ENCODE measurements at regions not wholly inside any gene's neighbourhood (a gene's known extent, or its start where the extent isn't known, plus 50 kb on each side); places are given as distances from the start of the nearest gene placed in this dataset.

GRCh38 chr2:2590141-2590540 is 259.1 kb upstream of the MYT1L start:
- Mint-ChIP-seq H3K4me3 (ENCODE audit: unreplicated experiment) (no peak overlapping the region), H3K27me3 (ENCODE audit: insufficient read depth, unreplicated experiment) (no peaks in the 10 kb centered on the region), H3K9me3 (ENCODE audit: unreplicated experiment) (peaks cover 15% of the 10 kb centered on the region), H3K4me1 (ENCODE audit: insufficient read depth, unreplicated experiment) (no peaks in the 10 kb centered on the region), H3K36me3 (ENCODE audit: insufficient read depth, unreplicated experiment) (no peaks in the 10 kb centered on the region), H3K27ac (ENCODE audit: low read depth, unreplicated experiment) (no peak overlapping the region)
- BruUV-seq (replicated peaks): no TSS peak
- ChIA-PET POLR2A (no interaction called here), CTCF (no interaction called here)
- no peak for DNase-seq (ENCODE audit: unreplicated experiment)
- intact Hi-C loops (cut with micrococcal nuclease): no loop called here
- TF ChIP-seq, protein P1, sequence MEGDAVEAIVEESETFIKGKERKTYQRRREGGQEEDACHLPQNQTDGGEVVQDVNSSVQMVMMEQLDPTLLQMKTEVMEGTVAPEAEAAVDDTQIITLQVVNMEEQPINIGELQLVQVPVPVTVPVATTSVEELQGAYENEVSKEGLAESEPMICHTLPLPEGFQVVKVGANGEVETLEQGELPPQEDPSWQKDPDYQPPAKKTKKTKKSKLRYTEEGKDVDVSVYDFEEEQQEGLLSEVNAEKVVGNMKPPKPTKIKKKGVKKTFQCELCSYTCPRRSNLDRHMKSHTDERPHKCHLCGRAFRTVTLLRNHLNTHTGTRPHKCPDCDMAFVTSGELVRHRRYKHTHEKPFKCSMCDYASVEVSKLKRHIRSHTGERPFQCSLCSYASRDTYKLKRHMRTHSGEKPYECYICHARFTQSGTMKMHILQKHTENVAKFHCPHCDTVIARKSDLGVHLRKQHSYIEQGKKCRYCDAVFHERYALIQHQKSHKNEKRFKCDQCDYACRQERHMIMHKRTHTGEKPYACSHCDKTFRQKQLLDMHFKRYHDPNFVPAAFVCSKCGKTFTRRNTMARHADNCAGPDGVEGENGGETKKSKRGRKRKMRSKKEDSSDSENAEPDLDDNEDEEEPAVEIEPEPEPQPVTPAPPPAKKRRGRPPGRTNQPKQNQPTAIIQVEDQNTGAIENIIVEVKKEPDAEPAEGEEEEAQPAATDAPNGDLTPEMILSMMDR (IDR thresholded peaks at IDR 0.05; ENCODE audit: unreplicated experiment): no peak

DNA sequence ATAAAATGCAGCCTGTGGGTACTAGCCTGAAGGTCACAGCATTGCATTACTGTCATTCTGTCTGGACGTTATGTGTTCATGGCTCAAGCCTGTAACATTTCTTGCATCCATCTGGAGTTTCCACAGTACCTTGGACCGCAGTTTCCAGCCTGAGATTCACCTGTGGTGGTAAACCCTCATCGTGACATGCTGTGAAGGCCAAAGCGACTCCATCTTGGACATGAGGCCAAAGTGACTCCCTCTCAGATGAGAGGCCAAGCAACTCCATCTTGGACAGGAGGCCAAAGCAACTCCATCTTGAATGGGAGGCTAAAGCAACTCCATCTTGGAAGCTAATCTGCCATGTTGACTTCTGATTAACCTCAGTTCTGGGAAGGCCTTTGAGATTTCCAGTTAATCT is 257.7 kb upstream of the MYT1L start:
- no peaks in the 10 kb centered on the region for H3K27me3 Mint-ChIP-seq (ENCODE audit: insufficient read depth, unreplicated experiment)
- ChIA-PET CTCF (interaction anchor here (0.6 kb wide), 1 partner anchor 17 kb away, joined by 3 read pairs; no protein-coding TSS in a partner anchor), POLR2A (no interaction called here)
- DNase-seq (ENCODE audit: unreplicated experiment): no peak
- intact Hi-C loops (cut with micrococcal nuclease): no loop called here
- no peak overlapping the region for H3K27ac Mint-ChIP-seq (ENCODE audit: low read depth, unreplicated experiment)
- BruUV-seq (replicated peaks): no TSS peak
- H3K4me3 Mint-ChIP-seq (ENCODE audit: unreplicated experiment): no peak overlapping the region
- TF ChIP-seq, protein P1 (IDR thresholded peaks at IDR 0.05; ENCODE audit: unreplicated experiment): no peak
- H3K4me1 Mint-ChIP-seq (ENCODE audit: insufficient read depth, unreplicated experiment): no peaks in the 10 kb centered on the region
- no peaks in the 10 kb centered on the region for H3K36me3 Mint-ChIP-seq (ENCODE audit: insufficient read depth, unreplicated experiment)
- peaks cover 15% of the 10 kb centered on the region for H3K9me3 Mint-ChIP-seq (ENCODE audit: unreplicated experiment)

DNA sequence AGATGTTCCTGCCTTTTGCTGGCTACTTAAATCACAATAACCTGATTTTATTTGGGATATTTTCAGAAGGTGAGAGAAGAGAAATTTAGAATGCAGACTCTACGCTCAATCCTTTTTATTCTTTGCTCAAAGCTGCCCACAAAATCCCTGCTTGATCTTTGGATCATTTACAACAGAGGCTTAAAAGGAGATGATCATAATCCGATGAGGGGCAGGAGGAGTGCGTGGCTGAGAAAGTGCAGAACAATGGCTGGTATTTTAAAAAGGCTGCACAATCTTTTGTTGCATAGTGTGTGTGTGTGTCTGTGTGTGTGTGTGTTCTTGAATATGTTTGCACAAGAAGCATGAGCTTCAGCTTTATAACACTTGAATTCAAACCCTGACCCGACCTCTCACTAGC is 256.3 kb upstream of the MYT1L start:
- Mint-ChIP-seq H3K36me3 (ENCODE audit: insufficient read depth, unreplicated experiment) (no peaks in the 10 kb centered on the region), H3K4me3 (ENCODE audit: unreplicated experiment) (no peak overlapping the region), H3K4me1 (ENCODE audit: insufficient read depth, unreplicated experiment) (no peaks in the 10 kb centered on the region), H3K27ac (ENCODE audit: low read depth, unreplicated experiment) (no peak overlapping the region), H3K9me3 (ENCODE audit: unreplicated experiment) (peaks cover 5% of the 10 kb centered on the region), H3K27me3 (ENCODE audit: insufficient read depth, unreplicated experiment) (no peaks in the 10 kb centered on the region)
- no peak for DNase-seq (ENCODE audit: unreplicated experiment)
- TF ChIP-seq, protein P1 (IDR thresholded peaks at IDR 0.05; ENCODE audit: unreplicated experiment): no peak
- POLR2A ChIA-PET: no interaction called here
- no TSS peak for BruUV-seq (replicated peaks)
- intact Hi-C loops (cut with micrococcal nuclease): no loop called here
- CTCF ChIA-PET: no interaction called here

DNA sequence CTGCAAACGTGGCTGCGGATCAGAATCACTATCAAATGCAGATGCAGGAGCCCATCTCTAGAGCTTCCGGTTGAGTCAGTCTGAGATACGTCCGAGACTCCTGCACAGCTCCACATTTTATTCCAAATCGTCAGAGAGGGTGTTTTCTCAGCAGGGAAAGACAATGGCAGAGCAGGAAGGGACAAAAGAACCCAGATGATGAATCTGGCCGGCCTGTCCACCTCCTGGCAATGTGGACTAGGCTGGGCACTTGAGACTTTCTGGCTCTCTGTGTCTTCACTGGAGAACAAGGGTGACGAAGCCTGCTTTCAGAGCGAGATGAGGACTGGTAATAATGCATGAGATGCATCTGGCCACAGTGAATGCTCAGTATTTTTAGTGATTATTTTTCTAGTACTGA is 255.9 kb upstream of the MYT1L start:
- Mint-ChIP-seq H3K27ac (ENCODE audit: low read depth, unreplicated experiment) (no peak overlapping the region), H3K9me3 (ENCODE audit: unreplicated experiment) (peaks cover 5% of the 10 kb centered on the region), H3K4me3 (ENCODE audit: unreplicated experiment) (no peak overlapping the region), H3K27me3 (ENCODE audit: insufficient read depth, unreplicated experiment) (no peaks in the 10 kb centered on the region), H3K4me1 (ENCODE audit: insufficient read depth, unreplicated experiment) (no peaks in the 10 kb centered on the region), H3K36me3 (ENCODE audit: insufficient read depth, unreplicated experiment) (no peaks in the 10 kb centered on the region)
- ChIA-PET POLR2A (no interaction called here), CTCF (no interaction called here)
- no peak for DNase-seq (ENCODE audit: unreplicated experiment)
- intact Hi-C loops (cut with micrococcal nuclease): no loop called here
- TF ChIP-seq, protein P1 (IDR thresholded peaks at IDR 0.05; ENCODE audit: unreplicated experiment): no peak
- BruUV-seq (replicated peaks): no TSS peak

Data from MCF 10A (cell line).